HL-60 (cell line): ENCODE measurements at regions not wholly inside any gene's neighbourhood (a gene's known extent, or its start where the extent isn't known, plus 50 kb on each side); places are given as distances from the start of the nearest gene placed in this dataset.

ENCODE experiments used
- CTCF ChIP-seq: IDR thresholded peaks from one replicate; pipeline ENCODE4 v1.5.1; 2011; ENCODE audit warnings: low read length, control low read depth, inconsistent platforms; ENCODE audit not compliant: insufficient read depth
- SPI1 ChIP-seq: IDR thresholded peaks from 2 replicates; pipeline ENCODE4 v1.6.1; 2012; ENCODE audit warnings: low read depth, mild to moderate bottlenecking, borderline replicate concordance

GRCh38 chr14:101184104-101184455 lies 280.6 kb upstream of the RTL1 start:
- TF ChIP-seq CTCF, result no peak
- no peak for TF ChIP-seq SPI1
